PFSK-1 (cell line): ENCODE measurements at regions not wholly inside any gene's neighbourhood (a gene's known extent, or its start where the extent isn't known, plus 50 kb on each side); places are given as distances from the start of the nearest gene placed in this dataset.

Experiments
- FOXP2 ChIP-seq: optimal IDR thresholded peaks from 2 replicates; pipeline ENCODE3; 2011; ENCODE audit warnings: borderline replicate concordance, control low read depth, inconsistent platforms; ENCODE audit not compliant: insufficient read depth; ENCODE audit errors: extremely low read length, extremely low read depth
- POLR2AphosphoS5 ChIP-seq: IDR thresholded peaks from 2 replicates; pipeline ENCODE4 v1.6.1; 2012; ENCODE audit warnings: low read depth, mild to moderate bottlenecking, control low read depth, low read length, moderate library complexity
- REST ChIP-seq, 2 experiments: IDR thresholded peaks; 2 replicates each; pipeline versions ENCODE4 v1.6.1 to v1.8.0; 2011 to 2012; ENCODE audit warnings: low read depth in 2 of 2, low read length in 2 of 2, control low read depth in 1 of 2, inconsistent platforms in 1 of 2, mild to moderate bottlenecking in 1 of 2, moderate library complexity in 1 of 2; ENCODE audit not compliant: insufficient read depth in 1 of 2
- SIN3A ChIP-seq: IDR thresholded peaks from 2 replicates; pipeline ENCODE4 v1.6.1; 2012; ENCODE audit warnings: mild to moderate bottlenecking, low read length, moderate library complexity, borderline replicate concordance; ENCODE audit not compliant: insufficient read depth
- TAF1 ChIP-seq: IDR thresholded peaks from 2 replicates; pipeline ENCODE4 v1.6.1; 2012; ENCODE audit warnings: low read length, control low read depth, borderline replicate concordance; ENCODE audit not compliant: insufficient read depth

- TF ChIP-seq POLR2AphosphoS5 = no peak
- TF ChIP-seq SIN3A = no peak
- no peak for TF ChIP-seq REST (IDR thresholded peaks at IDR 0.05; ENCODE audit: insufficient read depth in 1 of 2, low read depth in 2 of 2, low read length in 2 of 2)
- TF ChIP-seq TAF1 = no peak
- no peak for TF ChIP-seq FOXP2
Measured at GRCh38 chr2:2668681-2669265, 337.7 kb upstream of the MYT1L start.

- TF ChIP-seq FOXP2 (no peak), TAF1 (no peak), POLR2AphosphoS5 (no peak), REST (IDR thresholded peaks at IDR 0.05; ENCODE audit: insufficient read depth in 1 of 2, low read depth in 2 of 2, low read length in 2 of 2) (no peak), SIN3A (no peak)
Measured at GRCh38 chr2:2667690-2668089, 336.6 kb upstream of the MYT1L start.

- TF ChIP-seq TAF1 (no peak), FOXP2 (no peak), SIN3A (no peak), POLR2AphosphoS5 (no peak), REST (IDR thresholded peaks at IDR 0.05; ENCODE audit: insufficient read depth in 1 of 2, low read depth in 2 of 2, low read length in 2 of 2) (no peak)
Measured at GRCh38 chr2:2665834-2666133, 334.7 kb upstream of the MYT1L start.

GRCh38 chr2:2664989-2665833 lies 334.1 kb upstream of the MYT1L start:
- TF ChIP-seq FOXP2 (no peak), TAF1 (no peak), POLR2AphosphoS5 (no peak), REST (IDR thresholded peaks at IDR 0.05; ENCODE audit: insufficient read depth in 1 of 2, low read depth in 2 of 2, low read length in 2 of 2) (no peak), SIN3A (no peak)
